HCEC 1CT (cell line): ENCODE measurements at regions not wholly inside any gene's neighbourhood (a gene's known extent, or its start where the extent isn't known, plus 50 kb on each side); places are given as distances from the start of the nearest gene placed in this dataset.
"Not testable (repeated sequence)": the region's sequence is repeated elsewhere in the genome, so short reads cannot be mapped to it uniquely, and the experiment has no call there.

Source experiments
- DNase-seq: peaks from one replicate; pipeline ENCODE4 v3.0.0-alpha.2; 2017

DNA sequence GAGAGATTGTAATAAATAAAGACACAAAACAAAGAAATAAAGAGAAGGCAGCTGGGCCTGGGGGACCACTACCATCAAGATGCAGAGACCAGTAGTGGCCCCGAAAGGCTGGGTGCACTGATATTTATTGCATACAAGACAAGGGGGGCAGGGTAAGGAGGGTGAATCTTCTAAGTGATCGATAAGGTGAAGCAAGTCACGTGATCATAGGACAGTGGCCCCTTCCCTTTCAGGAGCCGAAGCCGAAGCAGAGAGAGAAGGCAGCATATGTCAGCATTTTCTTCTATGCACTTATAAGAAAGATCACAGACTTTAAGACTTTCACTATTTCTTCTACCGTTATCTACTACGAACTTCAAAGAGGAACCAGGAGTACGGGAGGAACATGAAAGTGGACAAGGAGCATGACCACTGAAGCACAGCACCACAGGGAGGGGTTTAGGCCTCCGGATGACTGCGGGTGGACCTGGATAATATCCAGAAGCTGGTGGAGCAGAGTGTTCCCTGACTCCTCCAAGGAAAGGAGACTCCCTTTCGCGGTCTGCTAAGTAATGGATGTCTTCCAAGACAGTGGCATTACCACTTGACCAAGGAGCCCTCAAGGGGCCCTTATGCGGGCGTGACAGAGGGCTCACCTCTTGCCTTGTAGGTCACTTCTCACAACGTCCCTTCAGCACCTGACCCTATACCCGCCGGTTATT lies 126.4 kb downstream of the RBM46 start:
- DNase-seq, result not testable (repeated sequence)

DNA sequence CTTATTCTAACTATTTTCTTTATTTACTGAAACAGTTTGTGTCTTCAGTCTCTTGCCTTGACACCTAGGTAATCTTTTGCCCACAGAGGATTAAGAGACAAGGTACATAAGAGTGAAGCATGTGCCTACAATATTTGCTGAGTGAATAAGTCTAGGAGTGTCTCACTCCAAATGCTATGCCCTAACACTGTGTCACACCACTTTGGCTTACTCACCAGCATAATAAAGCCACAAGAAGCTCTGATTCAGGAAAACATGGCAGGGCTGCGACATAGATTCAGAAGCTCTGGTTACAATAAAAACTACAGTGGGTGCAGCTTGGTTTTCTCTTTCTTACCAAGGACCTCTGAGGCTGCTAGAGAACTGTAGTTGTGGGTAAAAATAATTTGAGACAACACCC lies 127.1 kb downstream of the RBM46 start:
- peak; percentile 51 for DNase-seq

DNA sequence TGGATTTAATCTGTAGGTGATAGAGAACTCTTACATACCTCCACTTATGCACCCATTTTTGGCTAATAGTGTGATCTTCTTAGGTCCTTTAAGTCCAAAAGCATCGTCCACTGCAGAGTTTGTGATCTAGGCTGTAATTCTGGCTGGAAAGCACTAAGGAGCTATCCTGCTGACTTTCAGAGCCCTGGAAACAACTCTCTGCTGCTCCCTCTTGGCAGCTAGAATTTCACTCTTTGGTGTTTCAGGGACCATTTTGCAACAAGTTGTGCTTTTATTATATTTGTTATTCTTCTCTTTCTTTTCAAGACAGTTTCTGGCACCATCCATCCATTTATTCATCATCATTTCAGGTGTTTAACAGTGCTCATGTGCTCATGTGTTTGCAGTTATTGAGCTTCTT lies 130.0 kb downstream of the RBM46 start:
- peak; percentile 14 for DNase-seq

DNA sequence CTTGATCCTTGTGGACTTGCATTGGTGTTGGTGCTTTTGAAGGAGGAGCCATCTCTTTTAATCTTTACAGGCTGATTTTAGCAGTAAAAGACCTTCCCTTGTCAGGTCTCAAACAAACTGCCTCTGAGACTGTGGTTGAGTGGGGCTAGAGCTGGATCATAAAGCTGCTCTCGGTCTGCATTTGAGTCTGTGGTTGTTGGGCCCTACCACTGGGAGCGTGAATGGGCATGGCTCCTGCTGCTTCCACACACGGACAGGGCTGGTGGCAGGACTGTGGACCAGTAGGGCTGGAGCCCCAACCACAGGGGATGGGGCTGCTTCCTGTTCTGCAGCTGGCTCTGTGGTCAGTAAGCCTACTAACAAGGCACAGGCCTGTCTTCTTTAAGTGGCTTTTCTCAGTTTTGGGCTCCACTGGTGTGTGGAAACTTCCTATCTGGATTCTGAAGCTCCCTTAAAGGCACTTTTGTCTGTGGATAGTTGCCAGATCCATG lies 130.6 kb downstream of the RBM46 start:
- DNase-seq, result no peak

DNA sequence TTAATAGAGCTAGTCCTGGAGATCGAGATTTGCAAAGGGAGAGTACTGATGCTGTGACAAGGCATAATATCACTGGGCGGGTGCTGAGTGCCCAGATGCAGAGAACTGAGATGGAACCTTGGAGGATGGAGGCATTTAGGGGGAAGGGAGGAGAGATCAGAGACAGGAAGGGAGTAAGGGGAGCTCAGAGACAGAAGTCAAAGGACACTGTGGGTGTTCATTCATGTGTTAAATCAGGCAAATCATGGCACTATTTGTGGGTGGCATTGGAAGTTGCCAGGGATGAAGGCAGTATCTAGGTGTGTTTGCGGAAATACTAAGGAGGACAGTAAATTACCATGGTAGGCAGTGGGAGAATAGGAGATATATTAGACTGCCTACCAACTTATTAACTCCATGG lies 135.0 kb downstream of the RBM46 start:
- DNase-seq, result no peak

DNA sequence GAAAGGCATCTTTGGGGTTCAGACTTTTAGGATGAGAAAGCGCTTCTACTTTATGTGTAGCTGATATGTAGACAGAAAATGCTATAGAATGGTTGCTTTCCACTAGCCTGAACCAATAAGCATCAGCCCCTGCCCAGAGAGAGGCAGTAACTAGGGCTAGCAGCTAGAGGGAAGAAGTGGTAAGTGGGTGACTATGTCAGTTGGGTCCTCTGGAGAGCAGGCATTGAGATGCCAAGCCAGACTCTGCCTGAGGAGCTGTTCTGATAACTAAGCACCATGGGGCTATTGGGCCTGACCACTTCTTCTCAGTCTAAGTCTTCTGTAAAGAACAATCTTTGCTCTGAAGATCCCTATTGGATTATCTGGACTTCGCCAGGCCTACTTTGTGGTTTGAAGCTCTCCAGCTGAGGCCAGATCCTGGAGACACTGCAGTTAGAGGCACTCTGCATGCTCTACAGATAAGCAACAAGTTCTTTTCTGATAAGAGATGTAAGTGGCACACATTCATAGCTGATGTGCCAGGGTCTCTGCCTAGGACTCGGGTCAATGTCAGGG lies 146.1 kb downstream of the RBM46 start:
- no peak for DNase-seq

DNA sequence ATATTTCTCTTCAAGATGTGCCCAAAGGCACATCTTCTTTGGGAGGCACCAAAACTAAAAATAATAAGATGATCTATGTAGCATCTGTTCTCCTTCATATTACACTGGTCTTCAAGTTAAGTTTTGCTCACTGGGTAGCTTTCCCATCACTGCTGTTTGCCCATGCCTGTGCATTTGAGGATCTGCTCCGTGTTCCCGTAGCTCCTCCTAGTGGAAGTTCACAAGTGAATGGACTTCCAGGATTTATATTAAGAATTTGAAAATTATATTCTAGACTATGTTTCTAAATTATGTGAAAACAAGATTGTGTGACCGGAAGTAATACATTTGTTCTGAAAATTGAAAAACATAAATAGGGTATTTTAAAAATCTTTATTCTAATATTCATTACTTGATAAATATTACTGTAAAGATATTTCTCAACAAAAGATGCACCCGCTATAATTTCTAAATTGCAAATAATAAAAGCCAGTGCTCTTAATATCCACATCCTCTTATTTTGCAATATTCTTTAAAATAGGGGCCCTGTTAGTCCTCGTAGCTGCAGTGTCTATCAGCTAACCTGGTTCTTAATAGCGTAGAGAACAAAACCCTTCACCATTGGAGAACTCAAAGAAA lies 147.7 kb downstream of the RBM46 start:
- peak; percentile 46 for DNase-seq

DNA sequence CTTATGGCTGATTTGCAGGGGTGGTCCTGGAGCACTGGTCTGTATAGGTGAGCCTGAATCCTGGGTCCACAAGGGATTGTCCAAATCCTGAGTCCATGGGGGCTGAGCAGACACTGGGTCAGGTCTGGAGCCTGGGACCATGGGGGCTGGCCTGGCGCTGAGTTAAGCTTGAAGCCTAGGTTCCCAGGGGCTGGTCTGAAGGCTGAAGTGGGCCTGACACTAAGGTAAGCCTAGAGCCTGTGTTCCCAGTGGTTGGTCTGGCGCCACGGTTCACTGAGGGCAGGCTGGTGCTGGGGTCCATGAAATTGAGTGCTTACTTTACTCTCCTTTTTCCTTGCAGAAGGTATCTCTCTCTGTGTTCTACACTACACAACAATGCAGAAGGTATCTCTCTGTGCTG lies 155.8 kb downstream of the RBM46 start:
- no peak for DNase-seq

DNA sequence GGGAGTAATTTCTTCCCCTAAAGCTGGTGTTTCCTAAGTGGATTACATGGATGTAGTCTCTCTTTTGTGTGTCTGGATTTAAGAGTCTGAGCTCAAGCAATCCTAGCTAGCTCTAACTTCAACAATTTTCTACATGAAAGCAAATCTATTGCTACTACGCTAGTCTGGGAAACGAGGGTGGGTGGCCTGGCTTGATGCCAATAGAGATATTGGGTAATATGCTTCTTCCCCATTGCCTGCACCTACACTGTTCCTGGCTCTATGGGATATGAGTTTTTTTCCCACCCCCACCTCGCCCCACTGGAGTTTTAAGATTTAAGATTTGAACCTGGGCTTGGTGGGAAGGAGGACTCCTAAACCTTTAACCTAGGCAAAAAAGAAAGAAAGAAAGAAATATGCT lies 158.8 kb downstream of the RBM46 start:
- no peak for DNase-seq

DNA sequence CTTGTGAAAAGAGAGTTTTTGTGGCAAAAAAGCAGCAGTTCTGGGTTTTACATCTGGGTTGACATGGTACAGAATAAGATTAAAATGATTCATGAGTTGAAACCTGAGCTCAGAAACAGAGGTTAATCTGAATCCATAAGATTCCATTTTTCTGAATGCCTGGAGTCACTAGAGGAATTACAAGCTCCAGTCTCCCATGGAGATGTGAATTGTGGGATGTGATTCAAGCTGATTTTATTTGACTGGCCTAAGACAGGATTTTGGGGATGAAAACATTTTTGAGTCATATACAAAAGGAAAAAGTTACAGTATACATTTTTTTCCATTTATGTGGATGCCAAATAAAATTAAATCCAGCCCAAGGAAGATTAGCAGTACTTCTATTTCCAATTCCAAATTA lies 161.1 kb downstream of the RBM46 start:
- DNase-seq, result no peak

DNA sequence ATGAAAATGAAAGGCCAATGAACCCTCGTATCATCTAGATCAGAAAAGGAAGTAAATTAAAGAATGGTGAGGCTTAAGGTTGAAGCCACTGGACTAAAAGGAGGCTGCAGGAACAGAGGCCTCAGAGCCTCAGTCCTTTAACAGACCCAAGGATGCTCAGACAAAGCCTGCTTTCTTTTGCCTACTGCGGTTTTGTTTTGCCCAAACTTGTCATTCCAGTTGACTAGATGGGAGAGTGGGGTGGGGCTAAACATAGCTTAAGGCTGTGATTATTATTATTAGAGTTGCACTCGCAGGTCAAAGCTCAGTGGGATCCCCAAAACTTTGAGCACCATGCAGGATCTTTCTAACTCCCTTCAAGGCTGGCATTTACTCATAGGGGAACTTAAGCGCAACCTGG lies 163.9 kb downstream of the RBM46 start:
- no peak for DNase-seq

DNA sequence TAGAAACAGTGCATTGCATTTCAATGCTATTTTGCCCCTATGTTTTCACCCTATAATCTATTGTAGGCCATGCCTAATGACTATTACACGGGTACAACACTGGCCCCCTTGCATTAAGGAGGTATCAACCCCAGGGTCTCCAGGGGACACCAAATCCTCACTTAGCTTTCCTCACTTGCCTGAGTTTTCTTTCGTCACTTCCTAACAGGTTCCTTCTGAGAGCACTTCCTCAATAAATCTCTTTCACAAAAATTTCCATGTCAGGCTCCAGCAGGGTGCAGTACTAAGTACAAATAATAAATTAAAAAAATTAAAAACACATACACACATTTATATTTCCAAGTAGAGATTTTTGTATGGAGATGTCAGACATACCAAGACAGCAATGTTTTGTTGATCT lies 165.0 kb downstream of the RBM46 start:
- DNase-seq, result no peak

DNA sequence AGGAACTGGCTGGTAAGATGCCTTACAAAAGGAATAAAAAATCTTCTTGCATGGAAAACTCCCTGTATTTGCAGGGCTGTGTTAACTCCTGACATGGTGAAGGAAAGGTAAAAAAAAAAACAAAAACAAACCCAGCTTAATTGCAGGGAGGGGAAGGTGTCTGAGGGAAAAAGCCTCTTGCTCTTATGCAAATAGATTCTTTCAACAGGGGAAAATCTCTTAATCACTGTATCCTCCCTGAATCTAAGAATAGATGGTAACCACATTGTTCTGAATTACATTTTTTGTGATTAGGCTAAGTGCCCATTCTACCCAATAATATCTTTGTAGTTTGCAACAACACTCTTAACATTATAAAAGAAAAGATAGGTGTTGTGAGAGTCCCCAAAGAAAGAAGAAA lies 172.6 kb downstream of the RBM46 start:
- DNase-seq, result no peak

DNA sequence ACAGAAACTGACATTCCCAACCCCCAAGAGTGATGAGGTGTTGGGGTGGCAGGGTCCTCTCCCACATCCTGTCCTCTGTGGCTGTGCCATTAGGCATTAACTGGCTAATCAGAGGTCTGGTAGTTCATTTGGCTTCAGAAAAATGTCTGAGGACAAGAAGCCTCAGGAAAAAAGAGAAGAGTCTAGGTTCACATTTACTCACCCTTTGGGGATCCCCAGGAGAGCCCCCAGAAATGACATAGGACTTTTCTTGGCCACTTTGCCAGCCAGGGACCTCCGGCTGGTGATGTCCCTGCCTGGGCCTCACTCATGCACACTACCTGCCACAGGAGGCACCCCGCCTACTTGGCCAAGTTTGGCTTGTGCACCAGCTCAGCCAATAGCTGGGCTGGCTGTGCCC lies 173.0 kb downstream of the RBM46 start:
- DNase-seq, result no peak

DNA sequence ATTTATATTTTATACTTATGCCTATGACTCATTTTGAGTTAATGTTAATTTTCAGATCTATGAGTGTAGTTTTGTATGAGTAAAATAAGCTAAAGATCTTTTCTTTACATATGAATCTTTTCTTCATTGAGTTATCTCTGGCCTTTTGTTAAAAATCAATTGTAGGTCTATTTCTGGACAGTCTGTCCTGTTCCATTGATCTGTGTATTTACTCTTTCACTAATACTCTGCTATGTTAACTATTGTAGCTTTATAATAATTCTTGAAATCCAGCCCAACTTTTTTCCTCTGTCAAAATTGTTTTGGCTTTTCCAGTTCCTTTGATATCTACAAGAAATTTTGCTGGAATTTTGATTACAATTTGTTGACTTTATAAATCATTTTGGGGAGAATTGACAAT lies 177.0 kb downstream of the RBM46 start:
- DNase-seq, result no peak

DNA sequence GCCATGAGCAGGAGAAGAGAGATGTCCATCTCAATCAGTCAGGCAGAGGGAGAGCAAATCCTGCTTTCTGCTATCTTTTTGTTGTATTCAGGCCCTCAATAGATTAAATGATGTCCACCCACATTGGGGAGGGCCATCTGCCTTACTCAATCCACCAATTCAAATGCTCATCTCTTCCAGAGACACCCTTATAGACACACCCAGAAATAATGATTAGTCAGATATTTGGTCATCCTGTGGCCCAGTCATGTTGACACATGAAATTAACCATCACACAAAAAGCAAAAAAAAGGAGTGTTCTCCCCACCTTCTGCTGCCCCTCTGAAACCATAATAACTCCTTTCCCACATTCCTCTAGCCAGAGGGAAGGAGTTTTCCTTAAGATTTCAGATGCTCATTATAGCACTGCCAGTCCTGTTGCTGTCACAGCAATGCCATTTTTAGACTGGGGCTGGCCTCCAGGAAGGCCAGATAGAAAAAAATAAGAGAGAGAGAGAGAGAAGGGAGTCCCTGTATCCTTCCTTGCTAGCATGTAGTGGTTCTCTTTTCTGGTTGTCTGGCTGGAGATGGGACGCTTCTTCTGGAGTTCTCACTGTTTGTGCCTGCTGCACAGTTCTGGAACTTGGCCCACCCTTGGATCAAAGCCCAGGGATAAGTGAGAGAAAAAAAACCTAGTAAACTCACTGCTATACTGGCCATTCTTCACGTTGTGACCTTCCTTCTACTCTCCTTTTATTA lies 177.7 kb downstream of the RBM46 start:
- DNase-seq, result peak; percentile 8

DNA sequence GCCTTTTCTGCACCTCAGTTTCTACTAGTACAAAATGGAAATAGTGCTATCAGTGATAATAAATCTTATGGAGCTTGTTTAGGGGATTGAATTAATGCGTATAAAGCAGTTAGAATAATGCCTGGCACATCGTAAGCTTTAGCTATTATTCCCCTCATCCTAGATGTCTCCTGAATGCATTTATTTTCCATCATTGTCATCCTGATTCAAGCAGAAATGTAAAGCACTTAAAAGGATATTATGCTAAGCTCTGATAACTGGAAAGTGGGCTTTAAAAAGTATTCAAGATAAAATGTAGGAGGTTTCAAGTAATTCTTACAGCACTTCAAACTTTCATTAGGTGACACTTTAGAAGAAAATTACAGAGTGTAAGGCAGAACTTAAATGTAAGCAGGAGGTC lies 178.7 kb downstream of the RBM46 start:
- DNase-seq, result no peak

DNA sequence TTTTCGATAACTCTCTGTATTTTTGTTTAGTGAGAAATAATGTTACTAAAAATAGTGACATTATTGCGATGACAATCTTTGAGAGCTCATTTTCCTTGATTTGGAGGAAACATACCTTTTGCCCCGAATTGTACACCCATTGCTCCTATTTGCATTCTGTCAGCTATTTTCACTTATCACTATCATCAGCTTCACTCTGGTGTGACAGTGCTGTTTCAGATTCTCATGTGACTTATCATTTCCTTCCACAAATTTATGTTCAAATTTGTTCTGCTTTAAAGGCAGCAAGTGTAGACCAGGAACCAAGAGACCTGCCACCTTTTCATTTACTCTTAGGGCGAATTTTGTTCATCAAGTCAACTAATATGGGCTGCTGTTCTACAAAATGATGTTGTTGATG lies 179.4 kb downstream of the RBM46 start:
- no peak for DNase-seq

DNA sequence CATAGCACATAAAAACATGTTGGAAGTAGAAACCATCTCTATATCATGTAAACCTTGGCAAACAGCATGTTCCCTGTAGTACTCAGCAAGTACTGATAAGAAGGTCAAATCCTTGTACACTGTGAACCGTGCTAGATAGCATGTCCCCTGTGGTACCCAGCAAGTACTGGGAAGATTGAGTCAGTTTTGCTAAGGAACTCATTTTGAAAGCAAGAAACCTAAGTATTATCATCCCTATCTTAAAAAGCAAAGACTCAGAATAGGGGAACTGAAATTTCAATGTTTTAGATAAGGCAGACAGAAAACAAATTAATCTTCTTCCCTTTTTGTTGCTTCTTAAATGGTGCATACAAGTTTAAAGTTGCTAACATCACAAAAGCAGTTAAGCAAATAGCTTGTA lies 180.2 kb downstream of the RBM46 start:
- DNase-seq, result no peak

DNA sequence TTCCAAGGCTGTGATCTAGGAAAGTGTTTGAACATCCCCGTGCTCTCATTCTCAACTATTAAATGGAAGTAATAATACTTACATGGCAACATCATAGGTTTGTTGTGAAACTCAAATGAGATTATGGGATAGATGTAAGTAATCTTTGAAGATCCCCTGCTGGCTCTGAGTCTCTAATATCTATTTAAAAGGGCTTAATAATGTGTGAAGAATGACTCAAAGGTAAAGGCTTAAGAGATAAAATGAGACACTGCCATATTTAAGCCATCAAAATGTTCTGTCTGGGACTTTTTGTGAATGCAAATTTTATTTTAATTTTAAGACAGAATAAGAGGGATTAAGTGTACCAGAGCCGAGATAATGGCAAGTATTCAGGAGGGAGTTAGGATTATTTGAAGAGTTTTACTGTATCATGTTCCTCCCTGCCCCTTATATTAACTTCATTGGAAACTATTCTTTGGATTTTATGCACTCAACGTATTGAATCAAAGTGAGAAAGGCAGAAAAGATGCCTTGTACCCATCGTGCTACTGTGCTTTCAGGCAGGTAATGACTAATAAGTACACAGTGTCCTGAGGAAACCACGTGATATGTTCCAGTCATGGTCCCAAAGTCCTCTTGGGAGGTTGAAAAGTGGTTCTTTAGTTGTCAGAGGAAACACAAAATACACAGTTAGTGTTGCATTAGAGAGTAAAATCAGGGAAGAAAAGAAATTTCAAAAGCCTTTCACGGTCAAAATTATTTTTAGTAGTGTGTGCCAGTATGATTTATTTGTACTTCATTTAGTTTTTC lies 192.4 kb downstream of the RBM46 start:
- DNase-seq, result no peak

DNA sequence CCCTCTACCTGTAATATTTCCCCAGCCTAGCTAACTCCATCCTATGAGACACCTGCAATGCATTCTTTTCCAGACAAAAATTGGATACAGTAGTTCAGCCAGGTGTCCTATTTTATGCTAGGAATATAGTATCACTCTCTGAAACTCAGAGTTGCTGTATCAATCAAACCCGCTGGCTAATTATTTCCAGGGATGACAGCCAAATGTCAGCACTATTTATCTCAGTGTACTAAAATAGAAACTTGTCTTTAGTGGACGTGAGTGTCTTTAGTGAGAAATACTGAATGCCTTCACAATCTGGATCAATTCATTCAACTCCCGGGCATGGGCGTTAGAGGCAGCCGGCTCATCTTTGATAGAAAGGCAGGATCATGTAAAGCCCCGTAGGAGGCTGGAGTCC lies 196.2 kb downstream of the RBM46 start:
- no peak for DNase-seq

DNA sequence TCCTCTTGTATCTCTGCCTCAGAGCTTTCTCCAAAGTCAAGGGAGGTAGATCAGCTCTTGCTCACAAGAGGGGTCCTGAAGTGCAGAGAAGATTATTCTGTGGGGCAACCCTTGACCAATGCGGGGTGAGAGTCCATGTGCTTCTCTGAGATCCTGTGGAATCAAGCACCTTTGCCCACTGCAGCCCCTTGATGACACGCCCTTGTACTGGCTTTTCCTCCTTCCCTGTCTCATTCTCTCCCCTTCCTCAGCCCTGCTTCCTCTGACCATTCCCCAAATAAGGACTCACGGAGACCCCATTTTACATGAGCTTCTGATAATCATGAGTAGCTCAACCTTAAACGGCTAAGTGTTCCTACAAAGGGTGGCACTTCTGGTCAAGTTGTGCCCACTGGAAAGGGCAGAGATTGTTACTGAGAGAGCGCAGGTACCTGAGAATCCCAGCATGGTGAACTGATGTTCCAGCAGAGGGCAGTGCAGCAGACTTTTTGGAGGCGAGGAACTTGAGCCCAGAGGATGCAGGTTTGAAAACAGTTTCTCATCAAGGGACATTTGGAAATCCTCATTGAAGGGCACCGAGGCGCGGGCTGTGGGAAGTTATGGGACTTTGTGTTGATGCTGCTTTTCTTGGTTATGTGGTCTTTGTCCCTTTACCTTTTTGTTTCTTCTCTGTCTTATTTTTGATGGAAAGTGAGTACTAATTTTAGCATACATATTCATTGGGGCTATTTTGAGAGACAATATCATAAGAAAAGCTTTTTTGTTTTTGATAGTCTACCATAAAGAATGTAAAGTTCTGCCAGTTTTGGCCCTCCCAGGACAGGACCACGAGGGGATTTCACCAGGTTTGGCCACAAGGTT lies 201.3 kb downstream of the RBM46 start:
- DNase-seq, result peak; percentile 34
